B cell (primary cell): ENCODE measurements at regions not wholly inside any gene's neighbourhood (a gene's known extent, or its start where the extent isn't known, plus 50 kb on each side); places are given as distances from the start of the nearest gene placed in this dataset.

Source experiments
- EZH2 ChIP-seq: IDR thresholded peaks from 2 replicates; pipeline ENCODE4 v1.6.1; 2012; ENCODE audit warnings: borderline replicate concordance, low read depth, mild to moderate bottlenecking, moderate library complexity, low read length; ENCODE audit not compliant: insufficient read depth, poor library complexity, severe bottlenecking
- TF ChIP-seq, protein P1 (sequence below): fragments of 200-600 bp; IDR thresholded peaks from one replicate; pipeline ENCODE4 v1.8.0; 2022; ENCODE audit warnings: antibody characterized with exemption, mild to moderate bottlenecking

DNA sequence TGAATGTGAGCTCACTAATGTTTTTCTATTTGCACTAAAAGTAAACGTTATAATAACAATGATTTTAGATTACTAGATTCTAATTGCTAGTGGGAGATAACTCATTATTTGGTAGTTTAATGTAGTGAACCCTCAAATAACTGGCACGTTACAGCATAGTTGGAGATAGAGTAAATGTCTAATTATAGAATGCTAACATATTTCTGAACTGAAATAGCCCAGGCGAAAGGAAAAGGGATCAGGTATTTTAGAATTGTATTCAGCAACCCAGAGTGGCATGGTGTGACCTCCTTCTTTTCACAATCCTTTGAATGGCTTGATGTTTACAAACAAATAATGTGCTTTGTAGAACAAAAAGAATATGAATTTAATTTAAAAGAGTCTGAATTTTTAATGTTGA lies 1221.2 kb downstream of the CDH8 start:
- TF ChIP-seq, protein P1, sequence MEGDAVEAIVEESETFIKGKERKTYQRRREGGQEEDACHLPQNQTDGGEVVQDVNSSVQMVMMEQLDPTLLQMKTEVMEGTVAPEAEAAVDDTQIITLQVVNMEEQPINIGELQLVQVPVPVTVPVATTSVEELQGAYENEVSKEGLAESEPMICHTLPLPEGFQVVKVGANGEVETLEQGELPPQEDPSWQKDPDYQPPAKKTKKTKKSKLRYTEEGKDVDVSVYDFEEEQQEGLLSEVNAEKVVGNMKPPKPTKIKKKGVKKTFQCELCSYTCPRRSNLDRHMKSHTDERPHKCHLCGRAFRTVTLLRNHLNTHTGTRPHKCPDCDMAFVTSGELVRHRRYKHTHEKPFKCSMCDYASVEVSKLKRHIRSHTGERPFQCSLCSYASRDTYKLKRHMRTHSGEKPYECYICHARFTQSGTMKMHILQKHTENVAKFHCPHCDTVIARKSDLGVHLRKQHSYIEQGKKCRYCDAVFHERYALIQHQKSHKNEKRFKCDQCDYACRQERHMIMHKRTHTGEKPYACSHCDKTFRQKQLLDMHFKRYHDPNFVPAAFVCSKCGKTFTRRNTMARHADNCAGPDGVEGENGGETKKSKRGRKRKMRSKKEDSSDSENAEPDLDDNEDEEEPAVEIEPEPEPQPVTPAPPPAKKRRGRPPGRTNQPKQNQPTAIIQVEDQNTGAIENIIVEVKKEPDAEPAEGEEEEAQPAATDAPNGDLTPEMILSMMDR, result no peak
- no peak for TF ChIP-seq EZH2
